T-helper 1 cell (primary cell): ENCODE measurements at regions not wholly inside any gene's neighbourhood (a gene's known extent, or its start where the extent isn't known, plus 50 kb on each side); places are given as distances from the start of the nearest gene placed in this dataset.
A peak's percentile ranks its signal among the peaks of the same experiment; 100 is the strongest.

Experiments
- DNase-seq, 5 donors: peaks; one replicate each; pipeline ENCODE4 v3.0.0-alpha.2; 2012 to 2020

- DNase-seq: no peak
These were observed 463.1 kb upstream of the NEGR1 start for GRCh38 chr1:72745413-72745812.

GRCh38 chr1:72734415-72734814 lies 452.1 kb upstream of the NEGR1 start:
- no peak for DNase-seq

- DNase-seq: no peak
These were observed 442.9 kb upstream of the NEGR1 start for GRCh38 chr1:72724951-72725861.

DNA sequence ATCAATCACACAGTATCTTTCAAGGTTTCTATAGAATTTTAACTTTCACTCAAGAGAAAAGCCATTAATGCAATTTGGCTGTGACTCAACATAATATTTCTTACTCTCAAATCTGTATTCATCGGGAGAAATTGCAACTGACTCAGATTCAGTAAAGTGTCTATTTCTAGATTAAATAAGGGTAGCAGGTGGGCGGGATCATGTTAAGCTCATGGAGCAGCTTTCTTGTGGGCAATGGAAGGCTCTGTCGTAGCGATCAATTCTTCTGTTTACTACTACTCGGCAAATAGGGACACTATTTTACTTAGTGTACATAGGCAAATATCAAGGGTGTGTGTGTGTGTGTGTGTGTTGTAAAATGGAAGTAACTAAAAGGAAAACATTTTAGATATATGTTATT lies 423.6 kb upstream of the NEGR1 start:
- DNase-seq: no peak

DNA sequence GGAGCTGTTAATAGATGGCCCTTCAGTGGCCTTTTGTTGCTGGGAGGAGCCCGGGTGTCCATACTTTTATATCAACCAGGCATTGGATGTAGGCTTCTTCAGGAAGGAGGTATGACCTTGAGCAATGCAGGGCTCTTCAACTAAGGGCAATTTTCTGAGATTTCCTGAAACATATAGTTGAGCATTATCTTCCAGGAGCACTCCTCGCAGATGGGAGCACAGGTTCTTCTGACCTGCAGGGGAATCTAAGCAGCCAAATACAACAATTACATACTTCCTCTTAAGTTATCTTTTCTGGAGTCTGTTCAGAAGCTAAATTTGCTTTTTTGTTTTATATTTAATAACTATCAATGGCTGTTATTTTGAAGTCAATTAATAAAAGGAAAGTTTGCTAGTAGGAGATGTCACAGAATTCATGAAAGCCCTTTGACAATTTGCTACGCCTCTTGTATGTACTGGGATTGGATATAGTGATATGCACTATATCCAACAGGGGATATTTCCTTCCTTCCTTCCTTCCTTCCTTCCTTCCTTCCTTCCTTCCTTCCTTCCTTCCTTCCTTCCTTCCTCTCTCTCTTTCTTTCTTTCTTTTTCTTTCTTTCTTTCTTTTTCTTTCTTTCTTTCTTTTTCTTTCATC lies 422.6 kb upstream of the NEGR1 start:
- no peak for DNase-seq

DNA sequence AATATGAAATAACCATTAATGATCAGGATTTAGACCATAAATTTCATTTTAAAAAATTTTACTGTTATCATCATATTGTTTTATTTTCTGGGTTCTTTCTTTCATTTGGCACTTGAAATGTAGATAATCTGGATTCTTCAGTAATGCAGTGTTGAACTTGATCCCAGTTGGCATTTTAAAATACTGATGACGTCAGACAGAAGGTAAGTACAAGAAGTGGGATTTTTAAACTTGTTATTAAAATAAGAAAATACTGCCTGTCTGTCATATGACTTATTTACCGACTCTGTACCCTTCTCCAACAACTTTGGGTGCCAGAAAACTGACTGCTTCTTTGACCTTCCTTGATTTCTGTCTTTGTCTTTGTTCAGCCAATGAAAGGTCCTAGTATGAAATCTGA lies 415.1 kb upstream of the NEGR1 start:
- no peak for DNase-seq

DNA sequence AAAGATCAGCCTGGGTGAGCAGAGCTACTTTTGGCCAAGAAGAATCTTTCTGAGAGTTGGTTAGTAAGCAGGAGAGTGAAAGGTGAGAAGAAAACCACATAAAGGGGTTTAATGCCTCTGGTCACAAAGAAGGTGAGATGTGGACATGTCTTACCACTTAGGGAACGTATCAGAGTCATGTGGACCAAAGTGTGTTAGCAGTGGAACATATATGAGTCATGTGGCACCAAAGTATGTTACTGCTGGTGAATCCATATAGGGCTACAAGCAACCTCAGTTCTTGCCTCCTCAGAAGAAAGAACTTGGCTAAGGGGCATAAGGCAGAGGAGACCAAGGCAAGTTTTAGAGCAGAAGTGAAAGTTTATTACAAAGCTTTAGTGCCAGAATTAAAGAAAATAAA lies 411.6 kb upstream of the NEGR1 start:
- DNase-seq: no peak

DNA sequence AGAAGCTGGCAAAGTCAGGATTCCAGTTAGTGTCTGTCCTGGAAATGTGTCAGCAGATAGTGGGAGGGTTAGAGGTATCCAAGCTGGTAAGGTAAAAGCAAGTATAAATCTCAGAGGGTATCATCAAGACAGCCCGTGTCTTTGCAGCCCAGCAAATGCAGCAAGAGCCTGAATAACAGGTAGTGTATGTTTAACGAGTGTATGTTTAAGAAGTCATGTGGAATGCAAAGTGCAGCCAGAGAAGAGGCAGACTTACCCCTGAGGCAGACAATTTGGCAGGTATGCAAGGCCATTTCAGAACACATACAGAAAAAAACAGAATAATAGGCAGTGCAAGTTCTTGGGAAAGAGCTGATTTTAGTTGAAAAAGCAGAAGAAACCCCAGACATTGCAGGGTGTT lies 411.0 kb upstream of the NEGR1 start:
- DNase-seq: no peak

DNA sequence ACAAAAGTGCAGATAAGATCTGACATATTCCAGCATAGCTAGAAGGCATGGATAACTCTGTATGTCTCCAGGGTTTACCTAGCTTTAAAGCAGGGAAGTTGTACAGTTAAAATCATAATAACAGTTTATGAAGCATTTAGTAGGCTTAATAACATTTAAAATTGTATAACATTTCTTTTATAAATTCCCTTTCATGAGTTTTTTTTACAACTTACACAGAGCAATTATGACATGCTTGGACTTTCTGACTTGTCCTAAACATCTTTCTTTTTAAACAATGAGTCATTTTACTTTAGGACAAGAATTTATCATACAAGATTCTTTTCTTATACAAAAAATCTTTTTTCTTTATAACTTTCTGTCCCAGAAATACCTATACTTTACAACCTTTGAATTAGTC lies 408.5 kb upstream of the NEGR1 start:
- no peak for DNase-seq

DNA sequence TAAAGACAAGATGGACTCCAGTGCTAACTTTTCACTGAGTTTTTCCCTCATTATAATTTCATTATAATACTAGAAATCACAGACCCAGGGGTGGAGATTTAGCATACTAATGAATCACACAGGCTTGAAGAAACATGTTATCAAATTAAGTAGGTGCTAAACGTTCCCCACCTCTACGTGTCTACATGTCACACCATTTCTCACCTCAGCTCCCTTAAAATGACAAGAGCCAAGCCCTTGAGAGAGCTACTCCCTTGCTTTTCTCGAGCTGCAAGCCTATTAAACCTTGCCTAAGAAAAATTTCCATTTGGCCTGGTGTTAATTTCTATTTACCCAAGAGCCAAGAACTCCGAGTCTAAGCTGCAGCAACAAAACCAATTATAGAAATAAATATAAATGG lies 396.3 kb upstream of the NEGR1 start:
- DNase-seq: no peak

DNA sequence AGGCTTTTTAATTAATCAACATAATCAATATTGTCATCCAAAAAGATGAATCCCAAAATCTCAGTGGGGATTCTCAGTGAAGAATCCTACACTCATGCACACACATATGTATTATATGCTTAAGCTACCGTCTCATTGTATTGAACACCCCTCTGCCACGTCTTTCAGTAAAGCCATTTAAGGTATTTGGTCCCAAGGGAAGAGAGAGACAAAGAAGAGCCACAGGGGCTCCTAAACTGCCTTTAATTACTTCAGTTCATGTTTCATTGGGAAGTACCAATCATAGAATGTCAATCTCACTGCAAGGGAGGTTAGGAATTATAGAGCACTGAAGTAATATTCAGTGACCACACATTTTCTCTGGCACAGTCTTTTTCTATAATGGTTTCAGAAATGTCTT lies 388.6 kb upstream of the NEGR1 start:
- DNase-seq: no peak

DNA sequence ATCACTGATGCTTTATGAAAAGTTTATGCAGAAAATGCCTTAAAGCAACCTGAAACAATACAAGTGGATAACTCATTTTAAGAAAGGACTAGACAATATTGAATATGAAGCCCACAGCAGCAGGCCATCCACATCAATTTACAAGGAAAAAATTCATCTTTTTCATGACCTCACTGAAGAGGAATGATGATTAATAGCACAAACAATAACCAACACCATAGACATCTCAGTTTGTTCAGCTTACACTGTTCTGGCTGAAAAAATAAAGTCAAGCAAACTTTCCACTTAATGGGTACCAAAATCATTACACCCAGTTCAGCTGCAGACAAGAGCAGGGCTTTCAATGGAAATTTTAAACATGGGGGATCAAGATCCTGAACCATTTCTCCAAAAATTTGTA lies 380.6 kb upstream of the NEGR1 start:
- no peak for DNase-seq

DNA sequence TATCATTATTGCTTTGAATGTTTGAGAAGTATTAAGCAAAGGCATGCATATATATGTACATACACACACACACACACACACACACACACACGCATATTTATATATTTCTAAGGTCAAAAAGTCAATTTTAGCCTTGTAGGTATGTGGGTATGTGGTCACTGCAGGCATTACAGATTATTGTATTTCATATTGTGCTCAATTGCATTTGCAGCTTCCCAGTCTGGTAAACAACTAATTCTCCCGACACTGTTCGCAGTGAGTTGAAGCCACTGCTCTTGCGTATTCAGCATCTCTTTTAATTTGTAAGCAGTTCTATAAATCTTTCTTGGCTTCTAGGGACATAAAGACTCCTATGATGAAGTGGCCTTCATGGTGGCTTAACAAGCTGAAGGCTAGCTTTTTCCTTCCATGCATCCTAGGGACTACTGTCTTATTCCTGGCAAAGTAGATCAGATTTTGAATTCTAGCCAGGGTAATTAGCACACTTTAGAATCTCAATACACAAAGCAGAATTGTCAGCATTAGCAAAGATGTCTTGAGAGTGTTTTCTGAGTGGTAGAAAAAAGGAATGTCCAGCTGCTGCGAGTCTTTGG lies 368.6 kb upstream of the NEGR1 start:
- no peak for DNase-seq

DNA sequence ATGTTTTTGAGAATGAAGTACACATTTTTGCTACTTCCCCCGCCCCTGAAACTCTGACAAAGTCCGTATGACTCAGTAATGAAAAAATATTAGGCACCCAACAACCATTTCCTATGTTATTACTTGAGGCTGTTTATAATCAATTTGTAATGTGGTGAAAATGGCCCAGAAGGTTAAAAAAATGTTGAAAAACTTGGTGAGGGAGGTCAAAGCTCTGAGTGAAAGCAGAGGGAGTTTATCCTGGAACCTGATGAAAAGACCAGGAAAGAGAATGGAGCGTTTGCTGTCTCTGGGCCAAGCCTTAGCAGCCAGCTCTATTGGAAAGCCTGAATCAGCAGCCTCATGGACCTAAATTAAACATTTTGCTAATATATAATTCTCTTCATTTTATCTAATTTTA lies 367.7 kb upstream of the NEGR1 start:
- DNase-seq: no peak

DNA sequence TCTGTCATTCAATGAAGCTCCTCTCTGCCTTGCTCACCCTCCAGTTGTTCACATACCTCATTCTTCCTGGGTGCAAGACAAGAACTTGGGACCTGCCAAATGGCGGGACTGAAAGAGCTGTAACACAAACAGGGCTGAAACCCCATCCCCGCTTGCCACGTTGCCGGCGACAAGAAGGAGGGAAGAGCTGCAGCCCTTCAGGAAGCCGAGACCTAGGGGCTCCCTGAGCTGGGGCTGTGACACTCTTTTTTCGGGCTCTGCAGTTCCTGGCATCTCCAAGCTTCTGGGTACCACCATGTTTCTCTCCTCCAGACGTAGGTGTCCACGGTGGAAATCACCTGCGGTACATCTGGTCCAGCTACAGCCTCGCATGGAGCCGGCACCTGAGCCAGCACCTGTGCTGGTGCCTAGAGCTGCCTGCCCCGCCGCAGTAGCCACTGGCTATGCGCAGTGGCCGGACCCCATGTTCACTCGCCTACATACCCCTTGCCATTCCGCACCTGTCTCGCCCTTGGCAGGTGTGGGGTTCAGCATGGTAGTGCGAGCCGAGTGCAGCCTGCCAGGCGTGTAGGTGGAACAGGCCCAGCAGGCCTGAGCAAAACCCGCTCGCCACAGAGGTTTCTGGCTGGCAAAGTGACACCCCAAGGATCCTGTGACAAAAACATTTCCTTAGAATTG lies 367.0 kb upstream of the NEGR1 start:
- no peak for DNase-seq

DNA sequence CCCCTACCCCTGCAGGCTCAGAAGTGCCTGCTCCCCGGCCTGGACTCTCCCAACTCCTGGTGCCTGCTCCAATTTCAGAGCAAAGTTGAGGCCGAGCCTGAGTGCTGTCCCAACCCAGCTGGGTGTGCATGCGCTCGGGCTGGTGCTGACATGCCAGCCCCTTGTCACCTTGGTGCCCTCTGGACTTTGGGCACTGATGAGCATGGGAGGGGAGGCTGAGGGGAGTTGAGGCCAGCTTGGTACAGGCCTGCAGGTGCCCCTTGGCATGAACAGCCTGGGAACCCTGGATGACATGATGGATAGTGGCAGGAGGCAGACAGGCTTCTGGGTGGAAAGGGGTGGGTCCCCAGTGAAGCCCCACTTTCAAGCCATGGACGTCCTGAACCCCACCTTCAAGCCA lies 366.1 kb upstream of the NEGR1 start:
- no peak for DNase-seq

DNA sequence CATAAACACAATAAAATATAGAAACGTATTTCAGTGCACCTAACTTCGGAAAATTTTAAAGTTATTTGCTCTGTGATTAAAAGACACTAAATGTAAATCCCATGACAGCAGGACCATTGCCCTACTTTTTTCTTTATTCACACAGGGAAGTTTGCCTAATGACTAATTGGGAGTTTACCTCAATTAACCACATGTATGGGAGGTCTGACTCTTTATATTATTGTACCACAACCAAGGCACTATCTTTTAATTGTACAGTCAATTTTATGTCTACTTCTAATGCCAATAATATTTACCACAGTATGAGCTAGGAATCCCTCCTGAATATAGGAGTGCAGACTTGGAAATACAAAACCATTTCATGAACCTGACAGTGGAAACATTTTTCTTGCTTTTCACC lies 360.8 kb upstream of the NEGR1 start:
- DNase-seq: no peak

DNA sequence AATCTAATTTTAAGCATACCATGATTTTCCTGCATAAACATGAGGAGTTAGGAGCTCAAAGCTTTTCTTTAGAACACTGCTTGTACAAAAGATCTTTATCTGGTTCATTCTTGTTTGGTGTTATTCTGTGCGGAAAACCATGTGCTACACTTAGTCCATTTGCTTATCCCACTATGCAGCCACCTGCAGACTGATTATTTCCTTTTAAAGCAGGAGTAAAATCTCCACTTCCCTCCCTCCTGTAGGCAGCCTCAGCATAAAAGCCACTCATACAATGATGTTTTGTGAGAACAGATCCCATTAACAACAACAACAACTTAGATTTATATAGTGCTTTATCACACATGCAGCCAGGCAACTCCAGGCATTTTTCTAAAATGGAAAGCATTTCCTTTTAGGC lies 355.3 kb upstream of the NEGR1 start:
- no peak for DNase-seq

- no peak for DNase-seq
These were observed 354.3 kb upstream of the NEGR1 start for GRCh38 chr1:72636631-72637030.

DNA sequence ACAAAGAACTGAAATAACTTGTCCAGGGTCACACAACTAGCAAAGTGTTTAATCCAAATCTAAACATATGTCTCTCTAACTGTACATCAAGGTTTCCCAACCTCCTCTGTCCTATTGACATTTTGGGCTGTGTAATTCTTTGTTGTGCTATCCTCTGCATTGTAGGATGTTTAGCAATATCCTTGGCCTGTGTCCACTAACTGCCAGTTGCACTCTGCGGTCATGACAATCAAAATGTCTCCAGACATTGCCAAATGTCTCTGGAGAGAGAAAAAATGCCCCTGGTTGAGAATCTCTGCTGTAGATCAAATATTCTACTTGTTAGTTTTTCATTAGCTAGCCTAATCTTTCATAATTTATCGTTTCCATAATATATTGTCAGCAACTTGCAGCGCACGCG lies 353.4 kb upstream of the NEGR1 start:
- no peak for DNase-seq

DNA sequence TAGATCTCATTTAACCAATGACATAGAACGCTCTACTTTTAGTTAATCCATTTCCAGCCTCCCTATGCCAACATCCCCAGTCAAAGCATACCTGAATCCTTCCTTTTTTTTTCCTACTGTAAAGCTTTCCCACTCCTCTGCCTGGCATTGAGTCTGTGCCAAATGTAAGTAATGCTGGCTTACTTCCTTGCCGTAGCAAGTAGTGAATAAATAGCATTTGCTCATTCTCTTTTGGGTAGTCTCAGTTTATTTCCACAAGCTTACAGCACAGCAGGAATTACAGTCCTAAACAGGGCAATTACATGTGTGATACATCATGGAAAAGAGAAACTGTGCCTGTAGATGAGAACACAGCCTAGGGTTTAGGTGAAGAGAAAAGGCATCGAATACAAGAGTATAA lies 352.6 kb upstream of the NEGR1 start:
- DNase-seq: no peak

DNA sequence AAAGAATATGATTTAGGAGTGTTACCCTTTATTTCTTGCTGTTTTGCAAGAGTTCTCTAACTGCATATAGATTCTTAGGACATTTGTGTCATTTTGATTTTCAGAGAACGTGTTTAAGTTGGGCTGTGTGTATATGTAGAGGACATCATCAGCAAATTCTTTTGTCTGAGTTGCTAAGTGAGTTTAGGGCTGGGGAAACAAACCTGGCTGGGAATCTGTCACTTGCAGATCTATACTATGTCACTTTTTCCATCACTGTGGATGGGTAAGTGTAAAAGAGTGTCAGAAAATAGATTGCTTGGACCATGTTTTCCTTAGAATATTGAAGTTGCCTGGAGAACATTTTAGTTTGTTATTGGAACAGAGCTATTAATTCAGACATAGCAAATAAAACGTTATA lies 349.1 kb upstream of the NEGR1 start:
- DNase-seq: no peak

DNA sequence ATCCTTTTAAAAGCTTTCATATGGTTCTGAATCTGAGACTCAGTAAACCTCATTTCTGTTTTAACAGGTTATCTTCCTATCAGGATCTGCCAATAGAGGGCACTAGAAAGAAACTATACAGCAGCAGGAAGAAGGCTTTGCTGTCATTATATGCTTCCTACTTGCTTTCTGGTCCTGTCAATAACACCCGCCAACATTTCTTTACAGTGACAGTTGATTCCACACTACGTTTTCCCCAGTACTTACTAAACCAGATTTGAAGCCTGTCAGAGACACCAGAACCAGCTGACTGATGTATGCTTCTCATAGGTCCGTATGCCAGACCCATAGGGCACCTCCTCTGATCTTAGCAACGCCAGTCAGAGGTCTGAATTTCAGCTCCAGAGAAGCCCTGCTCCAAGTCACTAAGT lies 341.0 kb upstream of the NEGR1 start:
- peak in 1 of 5 donors; percentile 3 for DNase-seq

- no peak for DNase-seq
These were observed 338.1 kb upstream of the NEGR1 start for GRCh38 chr1:72620453-72620852.
